Left kidney (tissue), 1 donor: ENCODE measurements at regions not wholly inside any gene's neighbourhood (a gene's known extent, or its start where the extent isn't known, plus 50 kb on each side); places are given as distances from the start of the nearest gene placed in this dataset.
"Not testable (repeated sequence)": the region's sequence is repeated elsewhere in the genome, so short reads cannot be mapped to it uniquely, and the experiment has no call there.

ENCODE experiments used
- DNase-seq: peaks from one replicate; pipeline ENCODE4 v3.0.0-alpha.2; 2013

- DNase-seq = no peak
Observed at GRCh38 chr7:127530148-127530547, 55.2 kb downstream of the GCC1 start.

- no peak for DNase-seq
Observed at GRCh38 chr7:127527561-127527960, 57.8 kb downstream of the GCC1 start.

- DNase-seq = no peak
Observed at GRCh38 chr7:127525866-127526480, 59.4 kb downstream of the GCC1 start.

GRCh38 chr7:127516320-127516719 lies 69.1 kb downstream of the GCC1 start:
- DNase-seq = no peak

GRCh38 chr7:127514499-127514898 lies 70.9 kb downstream of the GCC1 start:
- peak; percentile 14 for DNase-seq

GRCh38 chr7:127513311-127513710 lies 72.1 kb downstream of the GCC1 start:
- DNase-seq = no peak

GRCh38 chr7:127512663-127513062 lies 72.7 kb downstream of the GCC1 start:
- DNase-seq = no peak

- DNase-seq = no peak
Observed at GRCh38 chr7:127504715-127505114, 80.7 kb downstream of the GCC1 start.

- no peak for DNase-seq
Observed at GRCh38 chr7:127501817-127502216, 83.6 kb downstream of the GCC1 start.

- no peak for DNase-seq
Observed at GRCh38 chr7:127487381-127487780, 94.9 kb upstream of the ZNF800 start.

- DNase-seq = no peak
Observed at GRCh38 chr7:127486654-127487053, 94.1 kb upstream of the ZNF800 start.

- DNase-seq = no peak
Observed at GRCh38 chr7:127485482-127485881, 93.0 kb upstream of the ZNF800 start.

- DNase-seq = no peak
Observed at GRCh38 chr7:127484954-127485353, 92.4 kb upstream of the ZNF800 start.

- DNase-seq = no peak
Observed at GRCh38 chr7:127478461-127478860, 86.0 kb upstream of the ZNF800 start.

GRCh38 chr7:127478024-127478355 lies 85.5 kb upstream of the ZNF800 start:
- DNase-seq = no peak

- peak; percentile 11 for DNase-seq
Observed at GRCh38 chr7:127477295-127478023, 85.0 kb upstream of the ZNF800 start.

- DNase-seq = no peak
Observed at GRCh38 chr7:127476618-127477017, 84.1 kb upstream of the ZNF800 start.

- peak; percentile 13 for DNase-seq
Observed at GRCh38 chr7:127474457-127474856, 81.9 kb upstream of the ZNF800 start.

- no peak for DNase-seq
Observed at GRCh38 chr7:127473409-127473808, 80.9 kb upstream of the ZNF800 start.

- no peak for DNase-seq
Observed at GRCh38 chr7:127460077-127460476, 67.6 kb upstream of the ZNF800 start.

GRCh38 chr7:127451258-127451657 lies 58.8 kb upstream of the ZNF800 start:
- not testable (repeated sequence) for DNase-seq

GRCh38 chr7:127448566-127448965 lies 56.1 kb upstream of the ZNF800 start:
- DNase-seq = no peak

GRCh38 chr7:127447326-127447945 lies 54.9 kb upstream of the ZNF800 start:
- DNase-seq = no peak

- no peak for DNase-seq
Observed at GRCh38 chr7:127446842-127447241, 54.3 kb upstream of the ZNF800 start.
